Activated B cell treated with CpG ODN at 0.5 μM for 24 hours (primary cell): ENCODE measurements at regions not wholly inside any gene's neighbourhood (a gene's known extent, or its start where the extent isn't known, plus 50 kb on each side); places are given as distances from the start of the nearest gene placed in this dataset.

Experiments used
- ATAC-seq: fragments of 200-7000 bp; cut with Tn5 transposase; one replicate; pipeline ENCODE4 v1.10.0; 2021; ENCODE audit warnings: low read depth, mild to moderate bottlenecking, moderate library complexity
- CTCF ChIA-PET: fragments of 350-600 bp; sonication (Branson Sonifier 250); formaldehyde crosslinking; loops from one replicate; lab custom pipeline; 2021; ENCODE audit warnings: antibody characterized with exemption; lab: Charles Lee
- POLR2A ChIA-PET: fragments of 350-600 bp; sonication (Branson Sonifier 250); formaldehyde crosslinking; loops from one replicate; lab custom pipeline; 2021; ENCODE audit warnings: antibody characterized with exemption; lab: Charles Lee
- DNase-seq: peaks from one replicate; pipeline ENCODE4 v3.0.0; 2022
- H3K27ac Mint-ChIP-seq: one replicate; pipeline ENCODE4 v1.8.0; 2020; ENCODE audit warnings: mixed read lengths
- H3K27me3 Mint-ChIP-seq: one replicate; pipeline ENCODE4 v1.8.0; 2021; ENCODE audit warnings: mixed read lengths
- H3K36me3 Mint-ChIP-seq: one replicate; pipeline ENCODE4 v1.8.0; 2021; ENCODE audit warnings: low read depth, mixed read lengths
- H3K4me1 Mint-ChIP-seq: one replicate; pipeline ENCODE4 v1.8.0; 2021; ENCODE audit warnings: mixed read lengths
- H3K4me3 Mint-ChIP-seq: one replicate; pipeline ENCODE4 v1.8.0; 2020; ENCODE audit warnings: mild to moderate bottlenecking, mixed read lengths
- H3K9me3 Mint-ChIP-seq: one replicate; pipeline ENCODE4 v1.8.0; 2020; ENCODE audit warnings: mixed read lengths
- intact Hi-C: fragments of 100-400 bp; cut with micrococcal nuclease; formaldehyde crosslinking; loops from one replicate; pipeline ENCODE4 v1.15.1; 2024
- TF ChIP-seq, protein P1 (sequence below): fragments of 200-600 bp; IDR thresholded peaks from one replicate; pipeline ENCODE4 v1.8.0; 2022; ENCODE audit warnings: antibody characterized with exemption, mild to moderate bottlenecking

DNA sequence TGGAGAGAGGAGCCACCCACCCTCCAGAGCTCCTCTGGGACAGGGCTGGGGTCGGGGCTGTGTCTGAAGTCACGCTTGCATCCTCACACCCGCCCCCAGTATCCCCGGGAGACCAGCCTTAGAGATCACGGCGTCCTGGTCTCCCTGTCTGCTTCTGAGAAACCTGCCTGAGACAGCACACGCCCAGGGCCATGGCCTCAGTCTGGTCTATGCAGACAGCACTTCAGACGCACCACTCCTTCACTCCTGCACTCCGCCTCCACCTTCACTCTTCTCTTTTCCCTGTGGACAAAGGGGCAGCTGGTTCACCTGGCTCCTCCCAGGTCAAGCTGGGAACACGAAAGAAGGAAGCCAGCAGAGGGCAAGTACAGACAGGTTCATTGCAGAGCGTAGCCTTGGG, 248.0 kb upstream of the GSE1 start:
- no peaks in the 10 kb centered on the region for H3K36me3 Mint-ChIP-seq
- H3K9me3 Mint-ChIP-seq: no peaks in the 10 kb centered on the region
- no peak overlapping the region for H3K27ac Mint-ChIP-seq
- TF ChIP-seq, protein P1, sequence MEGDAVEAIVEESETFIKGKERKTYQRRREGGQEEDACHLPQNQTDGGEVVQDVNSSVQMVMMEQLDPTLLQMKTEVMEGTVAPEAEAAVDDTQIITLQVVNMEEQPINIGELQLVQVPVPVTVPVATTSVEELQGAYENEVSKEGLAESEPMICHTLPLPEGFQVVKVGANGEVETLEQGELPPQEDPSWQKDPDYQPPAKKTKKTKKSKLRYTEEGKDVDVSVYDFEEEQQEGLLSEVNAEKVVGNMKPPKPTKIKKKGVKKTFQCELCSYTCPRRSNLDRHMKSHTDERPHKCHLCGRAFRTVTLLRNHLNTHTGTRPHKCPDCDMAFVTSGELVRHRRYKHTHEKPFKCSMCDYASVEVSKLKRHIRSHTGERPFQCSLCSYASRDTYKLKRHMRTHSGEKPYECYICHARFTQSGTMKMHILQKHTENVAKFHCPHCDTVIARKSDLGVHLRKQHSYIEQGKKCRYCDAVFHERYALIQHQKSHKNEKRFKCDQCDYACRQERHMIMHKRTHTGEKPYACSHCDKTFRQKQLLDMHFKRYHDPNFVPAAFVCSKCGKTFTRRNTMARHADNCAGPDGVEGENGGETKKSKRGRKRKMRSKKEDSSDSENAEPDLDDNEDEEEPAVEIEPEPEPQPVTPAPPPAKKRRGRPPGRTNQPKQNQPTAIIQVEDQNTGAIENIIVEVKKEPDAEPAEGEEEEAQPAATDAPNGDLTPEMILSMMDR: no peak
- peaks cover 7% of the 10 kb centered on the region for H3K27me3 Mint-ChIP-seq
- H3K4me1 Mint-ChIP-seq: no peaks in the 10 kb centered on the region
- DNase-seq: no peak
- ChIA-PET CTCF (no interaction called here), POLR2A (no interaction called here)
- H3K4me3 Mint-ChIP-seq: no peak overlapping the region
- no peak for ATAC-seq
- intact Hi-C loops: no loop called here

DNA sequence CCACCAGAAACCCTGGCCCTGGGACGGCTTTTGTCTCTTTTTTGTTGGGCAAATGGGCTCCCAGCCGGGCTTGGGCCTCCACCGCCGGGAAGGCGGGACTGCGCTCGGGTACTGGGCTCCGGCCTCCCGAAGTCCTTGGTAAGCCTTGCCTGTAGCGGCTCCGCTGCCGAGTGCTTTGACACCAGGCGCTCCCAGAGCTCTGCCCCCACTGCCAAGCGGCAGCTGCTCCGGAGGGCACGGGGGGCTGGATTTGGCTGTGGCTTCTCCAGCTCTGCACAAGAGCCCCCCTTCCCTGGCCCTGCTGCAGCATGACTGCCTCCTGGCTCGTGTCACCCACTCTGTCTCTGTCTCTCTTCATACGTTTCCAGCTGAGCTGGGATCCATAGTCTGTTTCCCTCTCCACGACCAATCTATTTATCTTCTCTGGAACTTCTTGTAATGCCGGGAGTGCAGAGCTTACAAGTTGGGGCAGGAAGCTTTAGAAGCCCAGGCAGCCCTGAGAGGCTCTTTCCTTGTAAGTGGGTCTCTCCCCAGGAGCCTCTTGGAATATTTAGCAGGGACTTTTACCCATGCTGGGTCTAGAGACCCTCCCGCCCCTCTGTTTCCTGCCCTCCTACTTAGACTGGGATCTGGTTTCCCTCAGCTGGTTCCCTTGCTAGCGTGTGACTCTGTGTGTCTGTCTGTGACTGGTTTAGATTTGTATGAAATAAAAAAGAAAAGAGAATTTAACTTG, 246.9 kb upstream of the GSE1 start:
- H3K27me3 Mint-ChIP-seq: peaks cover 8% of the 10 kb centered on the region
- H3K4me3 Mint-ChIP-seq: no peak overlapping the region
- POLR2A ChIA-PET: no interaction called here
- no peak overlapping the region for H3K27ac Mint-ChIP-seq
- no peaks in the 10 kb centered on the region for H3K36me3 Mint-ChIP-seq
- intact Hi-C loops: no loop called here
- TF ChIP-seq, protein P1: no peak
- ATAC-seq: no peak
- H3K4me1 Mint-ChIP-seq: no peaks in the 10 kb centered on the region
- no peaks in the 10 kb centered on the region for H3K9me3 Mint-ChIP-seq
- DNase-seq: no peak
- CTCF ChIA-PET: interaction anchor here (0.9 kb wide), 1 partner anchor 10 kb away, joined by 3 read pairs; no protein-coding TSS in a partner anchor

DNA sequence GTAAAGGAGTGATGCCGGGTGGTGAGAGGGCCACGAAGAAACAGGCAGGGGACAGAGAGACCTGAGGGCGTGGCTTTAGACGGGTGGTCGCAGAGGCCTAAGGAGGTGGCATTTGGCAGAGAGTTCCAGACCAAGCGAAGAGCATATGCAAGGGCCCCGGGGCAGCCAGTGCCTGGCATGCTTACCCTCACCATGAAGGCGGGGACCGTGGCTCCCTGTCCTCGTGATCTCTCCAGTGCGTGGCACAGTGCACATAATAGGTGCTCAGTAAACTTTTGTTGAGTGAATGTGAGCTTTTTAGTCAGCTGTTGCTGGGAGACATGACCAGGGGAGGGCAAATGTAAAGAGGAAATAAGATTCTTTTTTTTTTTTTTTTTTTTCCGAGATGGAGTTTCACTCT, 245.6 kb upstream of the GSE1 start:
- H3K36me3 Mint-ChIP-seq: no peaks in the 10 kb centered on the region

DNA sequence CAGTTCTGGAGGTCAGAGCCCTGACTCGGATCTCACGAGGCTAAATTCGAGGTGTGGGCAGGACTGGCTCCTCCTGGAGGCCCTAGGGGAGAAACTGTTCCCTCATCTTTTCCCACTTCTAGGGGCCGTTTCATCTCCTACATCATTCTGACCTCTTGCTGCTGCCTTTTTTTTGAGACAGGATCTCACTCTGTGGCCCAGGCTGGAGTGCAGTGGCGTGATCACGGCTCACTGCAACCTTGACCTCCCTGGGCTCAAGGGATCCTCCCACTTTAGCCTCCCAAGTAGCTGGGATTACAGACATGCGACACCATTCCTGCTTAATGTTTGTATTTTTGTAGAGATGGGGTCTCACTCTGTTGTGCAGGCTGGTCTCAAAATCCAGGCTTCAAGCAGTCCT, 244.1 kb upstream of the GSE1 start:
- ChIA-PET POLR2A (no interaction called here), CTCF (interaction anchor here (0.7 to 2.1 kb wide), 3 partner anchors 140 to 349 kb away, joined by 3 to 8 read pairs (median 3); no protein-coding TSS in a partner anchor)
- ATAC-seq (no peak), DNase-seq (no peak)
- intact Hi-C loops: no loop called here
- TF ChIP-seq, protein P1: no peak
- no peaks in the 10 kb centered on the region for H3K9me3 Mint-ChIP-seq
- no peak overlapping the region for H3K4me3 Mint-ChIP-seq
- no peak overlapping the region for H3K27ac Mint-ChIP-seq
- no peaks in the 10 kb centered on the region for H3K4me1 Mint-ChIP-seq
- no peaks in the 10 kb centered on the region for H3K36me3 Mint-ChIP-seq
- H3K27me3 Mint-ChIP-seq: peaks cover 8% of the 10 kb centered on the region

More for the DNA sequence above, 245.6 kb upstream of the GSE1 start:
- H3K9me3 Mint-ChIP-seq: no peaks in the 10 kb centered on the region
- peaks cover 8% of the 10 kb centered on the region for H3K27me3 Mint-ChIP-seq
- TF ChIP-seq, protein P1: no peak
- no peak overlapping the region for H3K27ac Mint-ChIP-seq
- H3K4me3 Mint-ChIP-seq: no peak overlapping the region
- POLR2A ChIA-PET: no interaction called here
- intact Hi-C loops: no loop called here
- CTCF ChIA-PET: no interaction called here
- no peak for DNase-seq
- no peaks in the 10 kb centered on the region for H3K4me1 Mint-ChIP-seq
- ATAC-seq: no peak

DNA sequence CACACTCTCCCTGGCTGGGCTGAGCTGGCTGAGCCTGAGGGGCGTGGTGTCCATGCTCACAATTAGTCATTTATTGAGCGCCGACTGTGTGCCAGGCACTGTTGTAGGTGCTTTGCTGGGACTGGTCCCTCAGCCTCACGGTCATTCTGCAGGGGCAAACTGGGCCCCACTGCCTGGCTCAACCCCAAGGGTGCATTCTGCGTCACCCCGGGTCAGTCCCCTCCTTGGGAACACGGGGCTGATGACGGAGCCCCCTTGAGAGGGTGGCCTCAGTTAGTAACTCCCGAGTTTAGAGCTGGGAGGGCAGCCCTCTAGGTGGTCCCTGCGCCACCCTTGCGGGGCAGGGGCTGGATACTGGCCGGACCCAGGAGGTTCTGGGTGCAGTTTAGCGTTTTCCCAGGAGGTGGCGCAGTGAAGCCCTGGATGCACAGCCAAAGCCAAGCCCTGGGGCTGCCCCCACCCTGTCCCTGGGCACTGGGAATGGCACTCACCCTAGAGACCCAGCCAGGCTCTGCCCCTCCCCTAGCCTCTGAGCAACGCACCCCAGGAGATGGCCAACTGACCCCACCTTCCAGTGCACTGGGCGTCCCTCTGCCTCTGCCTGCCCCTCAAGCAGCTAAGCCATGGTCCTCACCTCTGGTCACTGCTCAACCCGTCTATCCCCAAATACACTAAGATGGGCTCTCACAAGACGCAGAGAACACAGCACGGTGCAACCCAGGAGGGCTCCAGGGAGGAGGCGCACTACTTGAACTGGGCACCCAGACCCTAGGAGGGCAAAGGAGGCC, 243.2 kb upstream of the GSE1 start:
- peak; percentile 54 for DNase-seq
- peak; percentile 40 for ATAC-seq

More for the DNA sequence above, 243.2 kb upstream of the GSE1 start:
- no peak overlapping the region for H3K27ac Mint-ChIP-seq
- TF ChIP-seq, protein P1: no peak
- no peaks in the 10 kb centered on the region for H3K4me1 Mint-ChIP-seq
- H3K36me3 Mint-ChIP-seq: no peaks in the 10 kb centered on the region
- H3K4me3 Mint-ChIP-seq: no peak overlapping the region
- ChIA-PET CTCF (interaction anchor here (1.0 to 2.1 kb wide), 2 partner anchors 66 to 240 kb away, joined by 3 to 8 read pairs; no protein-coding TSS in a partner anchor), POLR2A (no interaction called here)
- H3K9me3 Mint-ChIP-seq: no peaks in the 10 kb centered on the region
- intact Hi-C loops: loop anchor here (1.0 kb wide), 1 partner anchor 240 kb away; no protein-coding TSS in a partner anchor
- peaks cover 5% of the 10 kb centered on the region for H3K27me3 Mint-ChIP-seq
